CD4-positive, CD25-positive, alpha-beta regulatory T cell (primary cell): ENCODE measurements at regions not wholly inside any gene's neighbourhood (a gene's known extent, or its start where the extent isn't known, plus 50 kb on each side); places are given as distances from the start of the nearest gene placed in this dataset.
A peak's percentile ranks its signal among the peaks of the same experiment; 100 is the strongest.

Experiments used
- ATAC-seq, 2 donors: fragments of 150-1000 bp; cut with Tn5 transposase; one replicate each; pipeline ENCODE4 v1.10.0; 2021; ENCODE audit warnings: low read depth in 2 of 2, moderate number of reproducible peaks in 2 of 2, moderate library complexity in 1 of 2
- DNase-seq, 3 donors: peaks; one replicate each; pipeline versions ENCODE4 v3.0.0 to v3.0.0-alpha.2; 2012 to 2022; ENCODE audit warnings: mixed read lengths in 1 of 3
- H3K27ac ChIP-seq: one replicate; pipeline ENCODE4 v1.7.0; 2013; ENCODE audit warnings: mild to moderate bottlenecking, low read length; ENCODE audit not compliant: insufficient read depth, poor library complexity, severe bottlenecking
- H3K27me3 ChIP-seq: one replicate; pipeline ENCODE4 v1.7.0; 2013; ENCODE audit warnings: low read length; ENCODE audit not compliant: control insufficient read depth, insufficient read depth
- H3K36me3 ChIP-seq: one replicate; pipeline ENCODE4 v1.7.0; 2013; ENCODE audit warnings: mild to moderate bottlenecking, low read length, moderate library complexity; ENCODE audit not compliant: control insufficient read depth, insufficient read depth
- H3K4me1 ChIP-seq: 2 replicates; pipeline ENCODE4 v1.7.0; 2013; ENCODE audit warnings: mild to moderate bottlenecking, low read length; ENCODE audit not compliant: insufficient read depth, control insufficient read depth, poor library complexity, severe bottlenecking
- H3K4me3 ChIP-seq: one replicate; pipeline ENCODE4 v1.7.0; 2013; ENCODE audit warnings: low read depth, mild to moderate bottlenecking, low read length, moderate library complexity
- H3K9me3 ChIP-seq, 2 experiments: 1 replicate in 1 of 2; 2 replicates in 1 of 2; pipeline ENCODE4 v1.7.0; 2013; ENCODE audit warnings: low read length in 2 of 2, mild to moderate bottlenecking in 1 of 2, moderate library complexity in 1 of 2; ENCODE audit not compliant: control insufficient read depth in 2 of 2
- H3K27ac Mint-ChIP-seq, 3 donors: one replicate each; pipeline ENCODE4 v1.8.0; 2020 to 2022; ENCODE audit warnings: mild to moderate bottlenecking in 3 of 3, mixed read lengths in 3 of 3, moderate library complexity in 2 of 3
- H3K27me3 Mint-ChIP-seq: one replicate; pipeline ENCODE4 v1.8.0; 2022; ENCODE audit warnings: mild to moderate bottlenecking, mixed read lengths
- H3K36me3 Mint-ChIP-seq: one replicate; pipeline ENCODE4 v1.8.0; 2020; ENCODE audit warnings: mixed read lengths
- H3K4me1 Mint-ChIP-seq, 4 donors: one replicate each; pipeline ENCODE4 v1.8.0; 2020 to 2022; ENCODE audit warnings: mixed read lengths in 4 of 4, mild to moderate bottlenecking in 1 of 4
- H3K4me3 Mint-ChIP-seq, 4 donors: one replicate each; pipeline ENCODE4 v1.8.0; 2020 to 2022; ENCODE audit warnings: mild to moderate bottlenecking in 4 of 4, mixed read lengths in 4 of 4, moderate library complexity in 3 of 4
- H3K9me3 Mint-ChIP-seq, 7 donors: one replicate each; pipeline ENCODE4 v1.8.0; 2020 to 2022; ENCODE audit warnings: mixed read lengths in 7 of 7, mild to moderate bottlenecking in 3 of 7, moderate library complexity in 2 of 7

- Mint-ChIP-seq H3K27me3 (peaks cover 14% of the 10 kb centered on the region), H3K27ac (no peak overlapping the region), H3K36me3 (no peaks in the 10 kb centered on the region), H3K4me1 (no peaks in the 10 kb centered on the region), H3K9me3 (peaks cover 0 to 7% (median 3%) of the 10 kb centered on the region in 7 donors), H3K4me3 (no peak overlapping the region)
- no peaks in the 10 kb centered on the region for H3K36me3 ChIP-seq
- H3K4me1 ChIP-seq: no peaks in the 10 kb centered on the region
- no peak overlapping the region for H3K27ac ChIP-seq
- DNase-seq (no peak), ATAC-seq (no peak)
- peaks cover 2% of the 10 kb centered on the region for H3K27me3 ChIP-seq
- no peaks in the 10 kb centered on the region for H3K9me3 ChIP-seq
- H3K4me3 ChIP-seq: no peak overlapping the region
Observed at GRCh38 chr13:43978688-43979087, 99.0 kb downstream of the LACC1 start.

GRCh38 chr13:43979492-43979891 lies 99.8 kb downstream of the LACC1 start:
- DNase-seq: no peak
- Mint-ChIP-seq H3K4me3 (peak overlapping the region in 1 of 4 donors; percentile 8), H3K4me1 (no peaks in the 10 kb centered on the region), H3K27me3 (peaks cover 14% of the 10 kb centered on the region), H3K9me3 (peaks cover 0 to 7% (median 3%) of the 10 kb centered on the region in 7 donors), H3K27ac (no peak overlapping the region), H3K36me3 (no peaks in the 10 kb centered on the region)
- Histone ChIP-seq H3K27me3 (peaks cover 2% of the 10 kb centered on the region), H3K27ac (no peak overlapping the region), H3K4me1 (no peaks in the 10 kb centered on the region), H3K9me3 (no peaks in the 10 kb centered on the region), H3K4me3 (no peak overlapping the region), H3K36me3 (no peaks in the 10 kb centered on the region)
- no peak for ATAC-seq

- Mint-ChIP-seq H3K27me3 (peaks cover 14% of the 10 kb centered on the region), H3K36me3 (no peaks in the 10 kb centered on the region), H3K4me3 (no peak overlapping the region), H3K4me1 (no peaks in the 10 kb centered on the region), H3K9me3 (peaks cover 0 to 7% (median 3%) of the 10 kb centered on the region in 7 donors), H3K27ac (no peak overlapping the region)
- H3K4me3 ChIP-seq: no peak overlapping the region
- DNase-seq (no peak), ATAC-seq (no peak)
- H3K27me3 ChIP-seq: peaks cover 2% of the 10 kb centered on the region
- no peaks in the 10 kb centered on the region for H3K4me1 ChIP-seq
- no peaks in the 10 kb centered on the region for H3K36me3 ChIP-seq
- no peaks in the 10 kb centered on the region for H3K9me3 ChIP-seq
- no peak overlapping the region for H3K27ac ChIP-seq
Observed at GRCh38 chr13:43980587-43980986, 100.9 kb downstream of the LACC1 start.

- Histone ChIP-seq H3K36me3 (no peaks in the 10 kb centered on the region), H3K9me3 (no peaks in the 10 kb centered on the region), H3K4me1 (no peaks in the 10 kb centered on the region), H3K27ac (no peak overlapping the region), H3K27me3 (peaks cover 2% of the 10 kb centered on the region), H3K4me3 (no peak overlapping the region)
- H3K36me3 Mint-ChIP-seq: no peaks in the 10 kb centered on the region
- peaks cover 14% of the 10 kb centered on the region for H3K27me3 Mint-ChIP-seq
- H3K9me3 Mint-ChIP-seq: peaks cover 0 to 5% (median 3%) of the 10 kb centered on the region in 7 donors
- no peak overlapping the region for H3K4me3 Mint-ChIP-seq
- no peaks in the 10 kb centered on the region for H3K4me1 Mint-ChIP-seq
- H3K27ac Mint-ChIP-seq: no peak overlapping the region
- DNase-seq: no peak
- ATAC-seq: no peak
Observed at GRCh38 chr13:43981091-43981490, 101.4 kb downstream of the LACC1 start.

- Mint-ChIP-seq H3K27me3 (peaks cover 19% of the 10 kb centered on the region), H3K4me1 (no peaks in the 10 kb centered on the region), H3K36me3 (no peaks in the 10 kb centered on the region), H3K27ac (peak overlapping the region in 1 of 3 donors; percentile 21), H3K9me3 (peaks cover 0 to 5% (median 2%) of the 10 kb centered on the region in 7 donors), H3K4me3 (no peak overlapping the region)
- no peak for ATAC-seq
- no peaks in the 10 kb centered on the region for H3K36me3 ChIP-seq
- no peaks in the 10 kb centered on the region for H3K9me3 ChIP-seq
- no peak overlapping the region for H3K4me3 ChIP-seq
- peaks cover 2% of the 10 kb centered on the region for H3K27me3 ChIP-seq
- no peak for DNase-seq
- H3K27ac ChIP-seq: no peak overlapping the region
- H3K4me1 ChIP-seq: no peaks in the 10 kb centered on the region
Observed at GRCh38 chr13:43981512-43982301, 102.0 kb downstream of the LACC1 start.

- Mint-ChIP-seq H3K27me3 (peaks cover 13% of the 10 kb centered on the region), H3K4me3 (no peak overlapping the region), H3K36me3 (no peaks in the 10 kb centered on the region), H3K4me1 (no peaks in the 10 kb centered on the region), H3K9me3 (peaks cover 0 to 2% (median 0%) of the 10 kb centered on the region in 7 donors), H3K27ac (no peak overlapping the region)
- H3K4me1 ChIP-seq: no peaks in the 10 kb centered on the region
- H3K27me3 ChIP-seq: peaks cover 2% of the 10 kb centered on the region
- no peaks in the 10 kb centered on the region for H3K9me3 ChIP-seq
- H3K4me3 ChIP-seq: no peak overlapping the region
- ATAC-seq (no peak), DNase-seq (no peak)
- H3K36me3 ChIP-seq: no peaks in the 10 kb centered on the region
- H3K27ac ChIP-seq: no peak overlapping the region
Observed at GRCh38 chr13:43983373-43983772, 103.7 kb downstream of the LACC1 start.

- no peaks in the 10 kb centered on the region for H3K4me1 Mint-ChIP-seq
Observed at GRCh38 chr13:43984292-43984691, 104.6 kb downstream of the LACC1 start.

More at GRCh38 chr13:43984292-43984691, 104.6 kb downstream of the LACC1 start:
- no peak overlapping the region for H3K27ac Mint-ChIP-seq
- peaks cover 0 to 2% (median 0%) of the 10 kb centered on the region in 7 donors for H3K9me3 Mint-ChIP-seq
- Histone ChIP-seq H3K4me1 (no peaks in the 10 kb centered on the region), H3K27me3 (peaks cover 2% of the 10 kb centered on the region), H3K27ac (no peak overlapping the region), H3K36me3 (no peaks in the 10 kb centered on the region), H3K4me3 (no peak overlapping the region), H3K9me3 (no peaks in the 10 kb centered on the region)
- peaks cover 11% of the 10 kb centered on the region for H3K27me3 Mint-ChIP-seq
- H3K36me3 Mint-ChIP-seq: no peaks in the 10 kb centered on the region
- DNase-seq (no peak), ATAC-seq (no peak)
- no peak overlapping the region for H3K4me3 Mint-ChIP-seq
